Mesothelial cell of epicardium (in vitro differentiated cells): ENCODE measurements at regions not wholly inside any gene's neighbourhood (a gene's known extent, or its start where the extent isn't known, plus 50 kb on each side); places are given as distances from the start of the nearest gene placed in this dataset.

ENCODE experiments used
- DNase-seq, 2 experiments: peaks; one replicate each; pipeline ENCODE4 v3.0.0; 2021; ENCODE audit warnings: low spot score in 2 of 2; ENCODE audit not compliant: unreplicated experiment in 2 of 2
- H3K27ac Mint-ChIP-seq: 2 replicates; pipeline ENCODE4 v1.8.0; 2021; ENCODE audit warnings: mixed read lengths
- H3K27me3 Mint-ChIP-seq: 2 replicates; pipeline ENCODE4 v1.8.0; 2021; ENCODE audit warnings: low read depth, mixed read lengths
- H3K36me3 Mint-ChIP-seq: 2 replicates; pipeline ENCODE4 v1.8.0; 2021; ENCODE audit warnings: mixed read lengths
- H3K4me1 Mint-ChIP-seq: 2 replicates; pipeline ENCODE4 v1.8.0; 2021; ENCODE audit warnings: mixed read lengths
- H3K4me3 Mint-ChIP-seq: 2 replicates; pipeline ENCODE4 v1.8.0; 2021; ENCODE audit warnings: mild to moderate bottlenecking, moderate library complexity, mixed read lengths
- H3K9me3 Mint-ChIP-seq: 2 replicates; pipeline ENCODE4 v1.8.0; 2021; ENCODE audit warnings: mixed read lengths
- TF ChIP-seq, protein P1 (sequence below): fragments of 200-600 bp; sonication (generic); IDR thresholded peaks from one replicate; pipeline ENCODE4 v1.5.0; 2021; ENCODE audit warnings: antibody characterized with exemption; ENCODE audit not compliant: unreplicated experiment

GRCh38 chr7:46695051-46695708, 774.1 kb upstream of the IGFBP3 start:
- H3K9me3 Mint-ChIP-seq = peaks cover 31% of the 10 kb centered on the region
- peaks cover 10% of the 10 kb centered on the region for H3K36me3 Mint-ChIP-seq
- TF ChIP-seq, protein P1, sequence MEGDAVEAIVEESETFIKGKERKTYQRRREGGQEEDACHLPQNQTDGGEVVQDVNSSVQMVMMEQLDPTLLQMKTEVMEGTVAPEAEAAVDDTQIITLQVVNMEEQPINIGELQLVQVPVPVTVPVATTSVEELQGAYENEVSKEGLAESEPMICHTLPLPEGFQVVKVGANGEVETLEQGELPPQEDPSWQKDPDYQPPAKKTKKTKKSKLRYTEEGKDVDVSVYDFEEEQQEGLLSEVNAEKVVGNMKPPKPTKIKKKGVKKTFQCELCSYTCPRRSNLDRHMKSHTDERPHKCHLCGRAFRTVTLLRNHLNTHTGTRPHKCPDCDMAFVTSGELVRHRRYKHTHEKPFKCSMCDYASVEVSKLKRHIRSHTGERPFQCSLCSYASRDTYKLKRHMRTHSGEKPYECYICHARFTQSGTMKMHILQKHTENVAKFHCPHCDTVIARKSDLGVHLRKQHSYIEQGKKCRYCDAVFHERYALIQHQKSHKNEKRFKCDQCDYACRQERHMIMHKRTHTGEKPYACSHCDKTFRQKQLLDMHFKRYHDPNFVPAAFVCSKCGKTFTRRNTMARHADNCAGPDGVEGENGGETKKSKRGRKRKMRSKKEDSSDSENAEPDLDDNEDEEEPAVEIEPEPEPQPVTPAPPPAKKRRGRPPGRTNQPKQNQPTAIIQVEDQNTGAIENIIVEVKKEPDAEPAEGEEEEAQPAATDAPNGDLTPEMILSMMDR = no peak
- no peaks in the 10 kb centered on the region for H3K27me3 Mint-ChIP-seq
- no peak overlapping the region for H3K27ac Mint-ChIP-seq
- H3K4me1 Mint-ChIP-seq = peaks cover 11% of the 10 kb centered on the region
- no peak overlapping the region for H3K4me3 Mint-ChIP-seq
- DNase-seq = no peak

- Mint-ChIP-seq H3K4me3 (no peak overlapping the region), H3K4me1 (peaks cover 11% of the 10 kb centered on the region), H3K9me3 (peaks cover 31% of the 10 kb centered on the region), H3K36me3 (peaks cover 9% of the 10 kb centered on the region), H3K27me3 (no peaks in the 10 kb centered on the region), H3K27ac (no peak overlapping the region)
- TF ChIP-seq, protein P1 = no peak
- no peak for DNase-seq
Observed at GRCh38 chr7:46694058-46694457, 773.0 kb upstream of the IGFBP3 start.

GRCh38 chr7:46687203-46687602, 766.1 kb upstream of the IGFBP3 start:
- Mint-ChIP-seq H3K27ac (no peak overlapping the region), H3K36me3 (peaks cover 4% of the 10 kb centered on the region)

DNA sequence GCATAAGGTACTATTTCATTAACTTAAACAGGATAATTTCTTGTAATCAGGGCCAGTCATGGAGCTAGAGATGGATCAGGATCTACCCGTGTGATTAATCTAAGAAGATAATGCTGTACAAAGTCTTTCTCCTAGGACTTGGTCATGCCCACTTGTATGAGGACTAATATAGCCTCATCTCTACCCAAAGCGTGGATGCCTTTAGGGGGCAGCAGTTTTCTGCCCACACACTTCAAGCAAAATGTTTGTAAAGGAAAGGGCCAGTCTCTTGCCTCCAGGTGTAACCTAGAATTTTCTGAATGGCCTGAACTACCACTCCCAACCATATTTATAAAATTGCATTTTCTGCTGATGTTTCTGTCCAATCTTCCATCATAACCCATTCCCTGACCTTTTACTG, 764.0 kb upstream of the IGFBP3 start:
- Mint-ChIP-seq H3K27ac (no peak overlapping the region), H3K36me3 (peaks cover 4% of the 10 kb centered on the region), H3K4me3 (no peak overlapping the region), H3K27me3 (no peaks in the 10 kb centered on the region), H3K9me3 (peaks cover 23% of the 10 kb centered on the region), H3K4me1 (no peaks in the 10 kb centered on the region)
- TF ChIP-seq, protein P1 = no peak
- no peak for DNase-seq

More at GRCh38 chr7:46687203-46687602, 766.1 kb upstream of the IGFBP3 start:
- H3K4me1 Mint-ChIP-seq = peaks cover 6% of the 10 kb centered on the region
- H3K9me3 Mint-ChIP-seq = peaks cover 28% of the 10 kb centered on the region
- no peaks in the 10 kb centered on the region for H3K27me3 Mint-ChIP-seq
- DNase-seq = no peak
- no peak overlapping the region for H3K4me3 Mint-ChIP-seq
- TF ChIP-seq, protein P1 = no peak

- TF ChIP-seq, protein P1 = no peak
- H3K4me3 Mint-ChIP-seq = no peak overlapping the region
- peaks cover 21% of the 10 kb centered on the region for H3K9me3 Mint-ChIP-seq
- no peak overlapping the region for H3K27ac Mint-ChIP-seq
- DNase-seq = no peak
- no peaks in the 10 kb centered on the region for H3K27me3 Mint-ChIP-seq
- peaks cover 5% of the 10 kb centered on the region for H3K4me1 Mint-ChIP-seq
- H3K36me3 Mint-ChIP-seq = peaks cover 4% of the 10 kb centered on the region
Observed at GRCh38 chr7:46682836-46683624, 762.0 kb upstream of the IGFBP3 start.
